HEK293 (cell line): ENCODE measurements at regions not wholly inside any gene's neighbourhood (a gene's known extent, or its start where the extent isn't known, plus 50 kb on each side); places are given as distances from the start of the nearest gene placed in this dataset.
"Not testable (repeated sequence)": the region's sequence is repeated elsewhere in the genome, so short reads cannot be mapped to it uniquely, and the experiment has no call there.

ENCODE experiments used
- CTCF ChIA-PET: fragments of 350-600 bp; formaldehyde crosslinking; extraction: SDS; loops from one replicate; lab custom pipeline; 2021; ENCODE audit warnings: antibody characterized with exemption; lab: Yijun Ruan, JAX
- POLR2A ChIA-PET: fragments of 300-600 bp; formaldehyde crosslinking; extraction: SDS; loops from one replicate; lab custom pipeline; 2020; ENCODE audit warnings: antibody characterized with exemption, inconsistent platforms; lab: Yijun Ruan, JAX
- H3K27ac ChIP-seq: fragments of 200-500 bp; sonication (Bioruptor generic); 2 replicates; pipeline ENCODE4 v1.5.1; 2014; ENCODE audit warnings: low read depth, low read length, control low read depth, inconsistent platforms; ENCODE audit errors: extremely low read depth
- H3K36me3 ChIP-seq, 2 experiments: fragments of 200-500 bp in 1 of 2; sonication (Bioruptor generic) in 1 of 2; 1 replicate in 1 of 2; 2 replicates in 1 of 2; pipeline ENCODE4 v1.5.1; 2014 to 2017; ENCODE audit warnings: inconsistent platforms in 2 of 2, low read length in 2 of 2; ENCODE audit not compliant: control insufficient read depth in 2 of 2, insufficient read depth in 1 of 2
- H3K4me1 ChIP-seq: fragments of 200-500 bp; sonication (Bioruptor generic); 2 replicates; pipeline ENCODE4 v1.5.1; 2014; ENCODE audit warnings: mild to moderate bottlenecking, low read length, inconsistent platforms; ENCODE audit not compliant: control insufficient read depth, insufficient read depth
- H3K4me3 ChIP-seq: 2 replicates; pipeline ENCODE4 v1.5.1; 2011; ENCODE audit warnings: low read depth, mild to moderate bottlenecking, control low read depth, low read length, moderate library complexity
- H3K9me3 ChIP-seq: fragments of 200-500 bp; sonication (Bioruptor generic); 2 replicates; pipeline ENCODE4 v1.5.1; 2014; ENCODE audit warnings: low read depth, low read length, inconsistent platforms; ENCODE audit not compliant: control insufficient read depth, insufficient read depth
- AEBP2 ChIP-seq: fragments of 450-650 bp; formaldehyde crosslinking; IDR thresholded peaks from 2 replicates; pipeline ENCODE4 v1.5.1; 2016; ENCODE audit warnings: missing biosample characterization, missing genetic modification characterization, borderline replicate concordance
- CTCF ChIP-seq: fragments of 450-650 bp; formaldehyde crosslinking; IDR thresholded peaks from 2 replicates; pipeline ENCODE4 v1.5.1; 2016; ENCODE audit warnings: missing biosample characterization, missing genetic modification characterization
- FEZF1 ChIP-seq: fragments of 450-650 bp; formaldehyde crosslinking; IDR thresholded peaks from 2 replicates; pipeline ENCODE4 v1.5.1; 2016; ENCODE audit warnings: missing biosample characterization, missing genetic modification characterization
- GFI1B ChIP-seq: fragments of 450-650 bp; formaldehyde crosslinking; IDR thresholded peaks from 2 replicates; pipeline ENCODE4 v1.5.1; 2016; ENCODE audit warnings: missing biosample characterization, missing genetic modification characterization
- GLI4 ChIP-seq: fragments of 450-650 bp; formaldehyde crosslinking; IDR thresholded peaks from 2 replicates; pipeline ENCODE4 v1.5.1; 2016; ENCODE audit warnings: missing biosample characterization, missing genetic modification characterization
- RBAK ChIP-seq: fragments of 450-650 bp; formaldehyde crosslinking; IDR thresholded peaks from 2 replicates; pipeline ENCODE4 v1.5.1; 2016; ENCODE audit warnings: missing biosample characterization, missing genetic modification characterization
- REPIN1 ChIP-seq: fragments of 450-650 bp; formaldehyde crosslinking; IDR thresholded peaks from 2 replicates; pipeline ENCODE4 v1.5.1; 2017; ENCODE audit warnings: missing biosample characterization, missing genetic modification characterization, low read depth
- SP7 ChIP-seq: fragments of 450-650 bp; formaldehyde crosslinking; IDR thresholded peaks from 2 replicates; pipeline ENCODE4 v1.5.1; 2016; ENCODE audit warnings: missing biosample characterization, missing genetic modification characterization
- ZBTB1 ChIP-seq: fragments of 450-650 bp; formaldehyde crosslinking; IDR thresholded peaks from 2 replicates; pipeline ENCODE4 v1.5.1; 2016; ENCODE audit warnings: missing biosample characterization, missing genetic modification characterization
- ZBTB48 ChIP-seq: fragments of 450-650 bp; formaldehyde crosslinking; IDR thresholded peaks from 2 replicates; pipeline ENCODE4 v1.5.1; 2016; ENCODE audit warnings: missing biosample characterization, missing genetic modification characterization
- ZFP69B ChIP-seq: fragments of 450-650 bp; formaldehyde crosslinking; IDR thresholded peaks from 2 replicates; pipeline ENCODE4 v1.5.1; 2016; ENCODE audit warnings: missing biosample characterization, missing genetic modification characterization
- ZNF132 ChIP-seq: fragments of 450-650 bp; formaldehyde crosslinking; IDR thresholded peaks from 2 replicates; pipeline ENCODE4 v1.5.1; 2017; ENCODE audit warnings: missing biosample characterization, missing genetic modification characterization, borderline replicate concordance
- ZNF157 ChIP-seq: fragments of 450-650 bp; formaldehyde crosslinking; IDR thresholded peaks from 2 replicates; pipeline ENCODE4 v1.5.1; 2016; ENCODE audit warnings: missing biosample characterization, missing genetic modification characterization
- ZNF175 ChIP-seq: fragments of 450-650 bp; formaldehyde crosslinking; IDR thresholded peaks from 2 replicates; pipeline ENCODE4 v1.5.1; 2016; ENCODE audit warnings: missing biosample characterization, missing genetic modification characterization
- ZNF280C ChIP-seq: fragments of 450-650 bp; formaldehyde crosslinking; IDR thresholded peaks from 2 replicates; pipeline ENCODE4 v1.5.1; 2016; ENCODE audit warnings: missing biosample characterization, missing genetic modification characterization
- ZNF324 ChIP-seq: fragments of 450-650 bp; formaldehyde crosslinking; IDR thresholded peaks from 2 replicates; pipeline ENCODE4 v1.5.1; 2016; ENCODE audit warnings: missing biosample characterization, missing genetic modification characterization
- ZNF350 ChIP-seq: fragments of 450-650 bp; formaldehyde crosslinking; IDR thresholded peaks from 2 replicates; pipeline ENCODE4 v1.5.0; 2017; ENCODE audit warnings: missing biosample characterization, mild to moderate bottlenecking, missing genetic modification characterization
- ZNF473 ChIP-seq: fragments of 450-650 bp; formaldehyde crosslinking; IDR thresholded peaks from 2 replicates; pipeline ENCODE4 v1.5.1; 2017; ENCODE audit warnings: missing biosample characterization, missing genetic modification characterization
- ZNF501 ChIP-seq: fragments of 450-650 bp; formaldehyde crosslinking; IDR thresholded peaks from 2 replicates; pipeline ENCODE4 v1.5.1; 2016; ENCODE audit warnings: missing biosample characterization, missing genetic modification characterization
- ZNF513 ChIP-seq: fragments of 450-650 bp; IDR thresholded peaks from 2 replicates; pipeline ENCODE4 v1.5.1; 2018; ENCODE audit warnings: missing biosample characterization, missing genetic modification characterization
- ZNF521 ChIP-seq: fragments of 450-650 bp; formaldehyde crosslinking; IDR thresholded peaks from 2 replicates; pipeline ENCODE4 v1.5.1; 2017; ENCODE audit warnings: missing biosample characterization, mild to moderate bottlenecking, missing genetic modification characterization
- ZNF548 ChIP-seq: fragments of 450-650 bp; formaldehyde crosslinking; IDR thresholded peaks from 2 replicates; pipeline ENCODE4 v1.5.1; 2016; ENCODE audit warnings: missing biosample characterization, missing genetic modification characterization
- ZNF596 ChIP-seq: fragments of 450-650 bp; IDR thresholded peaks from 2 replicates; pipeline ENCODE4 v1.5.0; 2018; ENCODE audit warnings: missing biosample characterization, mild to moderate bottlenecking, missing genetic modification characterization, moderate library complexity
- ZNF610 ChIP-seq: fragments of 450-650 bp; formaldehyde crosslinking; IDR thresholded peaks from 2 replicates; pipeline ENCODE4 v1.5.1; 2016; ENCODE audit warnings: missing biosample characterization, missing genetic modification characterization, borderline replicate concordance
- ZNF621 ChIP-seq: fragments of 450-650 bp; formaldehyde crosslinking; IDR thresholded peaks from 2 replicates; pipeline ENCODE4 v1.5.1; 2017; ENCODE audit warnings: missing biosample characterization, missing genetic modification characterization
- ZNF791 ChIP-seq: fragments of 450-650 bp; formaldehyde crosslinking; IDR thresholded peaks from 2 replicates; pipeline ENCODE4 v1.5.1; 2016; ENCODE audit warnings: missing biosample characterization, missing genetic modification characterization

GRCh38 chr11:38693306-38693705 lies 2095.3 kb upstream of the RAG2 start (continued):
- TF ChIP-seq CTCF = no peak
- no peak for TF ChIP-seq FEZF1 (tag by site-specific recombination)

- H3K27ac ChIP-seq, H3K36me3 ChIP-seq, H3K9me3 ChIP-seq, CTCF ChIA-PET, POLR2A ChIA-PET, H3K4me3 ChIP-seq, H3K4me1 ChIP-seq: not testable (repeated sequence)
These were observed 2092.2 kb upstream of the RAG2 start for GRCh38 chr11:38690211-38690610.

- H3K4me3 ChIP-seq = no peak overlapping the region
- ChIA-PET POLR2A (no interaction called here), CTCF (no interaction called here)
- H3K9me3 ChIP-seq = no peaks in the 10 kb centered on the region
- no peaks in the 10 kb centered on the region for H3K36me3 ChIP-seq
- no peak for TF ChIP-seq ZNF157
- TF ChIP-seq ZNF621 (tag by site-specific recombination) = no peak
- TF ChIP-seq FEZF1 (tag by site-specific recombination) = no peak
- no peak for TF ChIP-seq ZNF610 (tag by site-specific recombination)
- no peak for TF ChIP-seq ZNF324
- no peak for TF ChIP-seq ZBTB48
- TF ChIP-seq ZNF596 = no peak
- TF ChIP-seq REPIN1 (tag by site-specific recombination) = no peak
- no peak for TF ChIP-seq ZFP69B (tag by site-specific recombination)
- TF ChIP-seq AEBP2 (tag by site-specific recombination) = no peak
- H3K27ac ChIP-seq = no peak overlapping the region
- H3K4me1 ChIP-seq = no peaks in the 10 kb centered on the region
These were observed 2089.0 kb upstream of the RAG2 start for GRCh38 chr11:38687008-38687407.

- H3K4me3 ChIP-seq = no peak overlapping the region
- CTCF ChIA-PET = interaction anchor here (0.5 kb wide), 1 partner anchor 11 kb away, joined by 3 read pairs; no protein-coding TSS in a partner anchor
- no peak overlapping the region for H3K27ac ChIP-seq
- no peaks in the 10 kb centered on the region for H3K9me3 ChIP-seq
- POLR2A ChIA-PET = no interaction called here
- H3K36me3 ChIP-seq = no peaks in the 10 kb centered on the region
- no peaks in the 10 kb centered on the region for H3K4me1 ChIP-seq
- TF ChIP-seq GLI4 (no peak), ZNF473 (tag by site-specific recombination) (no peak), GFI1B (tag by site-specific recombination) (no peak), ZNF280C (tag by site-specific recombination) (no peak), ZNF175 (tag by site-specific recombination) (no peak), ZBTB1 (no peak), ZNF350 (tag by site-specific recombination) (no peak), ZNF548 (no peak), RBAK (tag by site-specific recombination) (no peak), ZNF521 (tag by site-specific recombination) (no peak), ZNF501 (no peak), ZNF791 (no peak), ZNF513 (tag by site-specific recombination) (no peak), ZNF132 (tag by site-specific recombination) (no peak), SP7 (no peak)
These were observed 2085.4 kb upstream of the RAG2 start for GRCh38 chr11:38683484-38683883.
